H1 (cell line): ENCODE measurements at regions not wholly inside any gene's neighbourhood (a gene's known extent, or its start where the extent isn't known, plus 50 kb on each side); places are given as distances from the start of the nearest gene placed in this dataset.

Experiments
- BCL11A ChIP-seq, 2 experiments: IDR thresholded peaks; one replicate each; pipeline ENCODE4 v1.6.1; 2011; ENCODE audit warnings: low read depth in 2 of 2, low read length in 2 of 2, mild to moderate bottlenecking in 2 of 2
- CHD1 ChIP-seq: IDR thresholded peaks from 2 replicates; pipeline ENCODE4 v1.6.1; 2012; ENCODE audit warnings: low read depth, low read length, improper control_type of control experiment
- CHD2 ChIP-seq: IDR thresholded peaks from 2 replicates; pipeline ENCODE4 v1.6.1; 2012; ENCODE audit warnings: low read length, improper control_type of control experiment
- CHD7 ChIP-seq: fragments of 300-600 bp; sonication (generic); IDR thresholded peaks from 2 replicates; pipeline ENCODE4 v1.7.1; 2012; ENCODE audit warnings: low read length, moderate library complexity, mild to moderate bottlenecking, inconsistent platforms; ENCODE audit not compliant: insufficient replicate concordance
- KDM4A ChIP-seq: IDR thresholded peaks from one replicate; pipeline ENCODE4 v1.7.1; 2012; ENCODE audit warnings: low read depth, mild to moderate bottlenecking, moderate library complexity, low read length, inconsistent platforms; ENCODE audit not compliant: severe bottlenecking
- PHF8 ChIP-seq: fragments of 200-600 bp; sonication (generic); conservative IDR thresholded peaks from 2 replicates; pipeline ENCODE4 v1.7.1; 2012; ENCODE audit warnings: low read depth, mild to moderate bottlenecking, inconsistent platforms, low read length, moderate library complexity
- POLR2A ChIP-seq, 2 experiments: IDR thresholded peaks; 1 replicate in 1 of 2; 2 replicates in 1 of 2; pipeline ENCODE4 v1.6.1; 2011; ENCODE audit warnings: low read depth in 2 of 2, low read length in 2 of 2, mild to moderate bottlenecking in 2 of 2; ENCODE audit errors: control extremely low read depth in 1 of 2
- RBBP5 ChIP-seq: IDR thresholded peaks from 2 replicates; pipeline ENCODE4 v1.7.1; 2012; ENCODE audit warnings: low read depth, mild to moderate bottlenecking, inconsistent platforms, low read length, moderate library complexity, borderline replicate concordance

DNA sequence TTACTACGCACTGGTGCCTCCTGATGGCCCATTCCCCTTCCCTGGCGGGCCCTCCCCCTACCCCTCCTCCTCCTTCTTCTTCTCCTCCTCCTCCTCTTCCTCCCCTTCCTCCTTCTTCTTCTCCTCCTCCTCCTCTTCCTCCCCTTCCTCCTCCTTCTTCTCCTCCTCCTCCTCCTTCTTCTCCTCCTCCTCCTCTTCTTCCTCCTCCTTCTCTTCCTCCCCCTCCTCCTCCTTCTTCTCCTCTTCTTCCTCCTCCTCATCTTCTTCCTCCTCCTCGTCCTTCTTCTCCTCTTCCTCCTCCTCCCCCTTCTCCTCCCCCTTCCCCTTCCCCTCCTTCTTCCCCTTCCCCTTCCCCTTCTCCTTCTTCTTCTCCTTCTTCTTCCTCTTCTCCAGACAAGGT, 64.7 kb upstream of the COG2 start (continued):
- TF ChIP-seq CHD1 (no peak), POLR2A (IDR thresholded peaks at IDR 0.05; ENCODE audit: control extremely low read depth in 1 of 2, low read depth in 2 of 2, low read length in 2 of 2) (no peak), BCL11A (IDR thresholded peaks at IDR 0.05; ENCODE audit: low read depth in 2 of 2, low read length in 2 of 2) (no peak), CHD2 (no peak), RBBP5 (no peak), KDM4A (no peak), PHF8 (no peak), CHD7 (no peak)
